HPDE6-E6E7 (cell line): ENCODE measurements at regions not wholly inside any gene's neighbourhood (a gene's known extent, or its start where the extent isn't known, plus 50 kb on each side); places are given as distances from the start of the nearest gene placed in this dataset.

ENCODE experiments used
- DNase-seq: peaks from one replicate; pipeline ENCODE4 v3.0.0; 2011; ENCODE audit warnings: missing footprints; ENCODE audit errors: extremely low spot score

GRCh38 chr15:31815411-31816155 lies 214.7 kb upstream of the CHRNA7 start:
- DNase-seq, result no peak

DNA sequence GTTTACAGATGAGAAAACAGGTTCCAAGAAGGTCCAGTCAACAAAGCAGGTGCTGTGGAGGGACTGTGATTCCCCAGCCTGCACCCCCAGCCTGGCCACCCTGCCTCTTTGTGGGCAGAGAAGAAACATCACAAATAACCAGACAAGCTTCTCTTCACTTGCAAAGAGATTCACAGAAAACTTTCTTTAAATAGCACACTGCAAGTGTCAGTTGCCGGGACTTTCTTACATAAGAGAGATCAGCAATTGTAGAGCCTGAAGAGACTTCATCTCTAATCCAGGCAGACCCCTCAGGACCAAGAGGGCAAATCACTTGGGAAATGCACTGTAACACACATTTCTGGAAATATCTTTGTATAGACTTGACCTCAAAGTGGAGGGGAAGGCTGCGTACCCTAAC lies 207.9 kb upstream of the CHRNA7 start:
- no peak for DNase-seq

DNA sequence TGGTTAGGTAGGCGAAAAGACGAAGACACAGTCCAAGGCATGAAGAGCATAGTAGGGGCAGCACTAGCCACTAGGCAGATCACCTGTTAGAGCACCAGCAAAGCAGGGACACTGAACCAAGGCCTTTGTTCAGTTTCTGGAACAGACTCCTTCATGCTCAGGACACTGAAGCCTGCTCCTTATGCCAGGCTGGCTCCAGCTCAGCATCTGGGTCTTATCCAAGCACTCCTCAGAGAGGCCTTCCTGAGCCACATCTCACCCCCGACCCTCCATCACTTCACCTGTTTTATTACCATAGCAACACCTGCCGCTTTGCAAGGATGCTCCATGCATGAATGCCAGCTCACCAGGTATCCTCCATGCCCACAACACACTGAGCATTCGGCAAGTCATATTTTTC lies 206.3 kb upstream of the CHRNA7 start:
- DNase-seq, result no peak

DNA sequence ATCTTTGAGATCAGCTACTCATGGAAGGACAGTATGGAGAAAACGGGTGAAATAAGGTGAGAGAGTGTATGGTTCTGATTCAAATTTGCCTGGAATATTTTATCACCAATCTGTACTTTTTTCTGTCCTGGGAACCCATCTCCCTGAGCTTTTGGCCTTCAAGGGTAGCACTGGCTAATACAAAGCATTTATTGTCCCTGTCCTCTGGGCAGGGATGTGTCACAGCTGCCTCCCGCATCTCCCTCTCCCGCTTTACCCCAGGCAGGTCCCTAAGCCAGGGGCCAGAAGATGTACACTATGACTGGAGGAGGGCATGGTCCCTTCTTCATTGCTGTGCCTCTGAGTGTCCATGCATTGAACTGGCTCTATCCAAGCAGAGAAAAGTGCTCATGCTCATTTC lies 201.7 kb upstream of the CHRNA7 start:
- no peak for DNase-seq

GRCh38 chr15:31830591-31830990 lies 199.7 kb upstream of the CHRNA7 start:
- no peak for DNase-seq

- no peak for DNase-seq
Measured at GRCh38 chr15:31831596-31831995, 198.7 kb upstream of the CHRNA7 start.

DNA sequence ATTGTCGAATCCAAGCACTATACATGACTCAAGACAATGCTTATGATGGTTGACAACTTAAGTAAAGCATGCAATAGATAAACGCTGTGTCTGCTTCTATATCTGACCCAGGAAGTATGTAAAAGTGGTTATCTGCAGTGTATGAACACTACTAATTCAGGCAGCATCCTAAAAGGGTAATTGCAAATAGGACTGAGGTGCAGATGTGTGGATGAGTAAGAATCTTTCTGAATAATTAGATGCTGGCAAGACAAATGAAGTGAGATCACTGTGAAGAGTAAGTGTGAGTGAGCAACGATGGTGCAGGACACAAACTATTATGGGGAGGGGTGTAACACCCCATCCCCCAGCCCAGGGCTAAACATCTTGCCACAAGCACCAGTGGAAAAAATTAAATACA lies 195.7 kb upstream of the CHRNA7 start:
- DNase-seq, result no peak

- DNase-seq, result no peak
Measured at GRCh38 chr15:31839388-31839787, 190.9 kb upstream of the CHRNA7 start.

- DNase-seq, result no peak
Measured at GRCh38 chr15:31840849-31841476, 189.4 kb upstream of the CHRNA7 start.

- no peak for DNase-seq
Measured at GRCh38 chr15:31842532-31843195, 187.7 kb upstream of the CHRNA7 start.

DNA sequence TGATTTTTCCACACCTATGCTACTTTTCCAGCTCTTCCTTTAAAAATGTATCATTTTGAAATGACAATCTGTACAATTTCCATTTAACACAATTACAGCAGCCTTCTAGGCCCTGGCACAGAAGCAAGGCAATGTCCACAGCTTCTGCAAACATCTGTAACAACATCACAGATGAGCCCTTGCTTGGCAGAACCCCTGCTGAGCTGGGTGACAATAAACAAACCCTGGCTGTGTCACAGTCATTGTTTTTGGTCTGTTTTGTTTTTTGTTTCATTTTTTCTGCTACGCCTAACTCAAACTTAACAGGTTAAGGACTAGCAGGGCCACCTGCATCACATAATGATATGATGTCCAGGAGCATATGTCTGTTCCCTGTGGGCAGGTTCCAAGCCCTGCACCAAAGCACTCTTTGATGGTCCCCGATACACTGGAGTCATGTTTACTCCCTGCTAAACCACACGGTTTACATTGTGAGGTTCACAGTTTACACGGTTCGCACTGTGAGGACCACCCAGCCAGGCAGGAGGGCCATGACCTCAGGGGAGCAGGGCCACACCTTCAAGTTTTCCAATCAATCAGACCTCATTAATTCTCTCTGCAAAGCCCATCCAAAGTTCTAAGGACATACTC lies 186.8 kb upstream of the CHRNA7 start:
- DNase-seq, result no peak

- no peak for DNase-seq
Measured at GRCh38 chr15:31845791-31846190, 184.5 kb upstream of the CHRNA7 start.

DNA sequence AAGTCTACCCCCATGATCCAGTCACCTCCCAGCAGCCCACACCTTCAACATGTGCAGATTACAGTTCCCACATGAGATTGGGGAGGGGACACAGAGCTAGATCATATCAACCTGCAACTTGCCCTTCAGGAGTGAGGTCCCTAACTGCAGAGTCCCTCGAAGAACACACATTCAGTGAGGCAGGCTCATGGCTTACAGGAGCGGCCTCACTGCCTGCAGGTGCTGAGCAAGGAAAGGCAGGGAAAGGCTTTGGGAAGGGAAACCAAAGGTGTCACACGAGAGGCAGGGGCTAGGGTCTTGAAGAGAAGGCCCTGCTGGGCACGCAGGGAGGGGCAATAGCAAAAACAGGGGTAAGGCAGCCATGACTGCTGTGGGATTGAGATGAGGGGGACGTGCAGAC lies 182.4 kb upstream of the CHRNA7 start:
- DNase-seq, result no peak

- no peak for DNase-seq
Measured at GRCh38 chr15:31848621-31849020, 181.7 kb upstream of the CHRNA7 start.

DNA sequence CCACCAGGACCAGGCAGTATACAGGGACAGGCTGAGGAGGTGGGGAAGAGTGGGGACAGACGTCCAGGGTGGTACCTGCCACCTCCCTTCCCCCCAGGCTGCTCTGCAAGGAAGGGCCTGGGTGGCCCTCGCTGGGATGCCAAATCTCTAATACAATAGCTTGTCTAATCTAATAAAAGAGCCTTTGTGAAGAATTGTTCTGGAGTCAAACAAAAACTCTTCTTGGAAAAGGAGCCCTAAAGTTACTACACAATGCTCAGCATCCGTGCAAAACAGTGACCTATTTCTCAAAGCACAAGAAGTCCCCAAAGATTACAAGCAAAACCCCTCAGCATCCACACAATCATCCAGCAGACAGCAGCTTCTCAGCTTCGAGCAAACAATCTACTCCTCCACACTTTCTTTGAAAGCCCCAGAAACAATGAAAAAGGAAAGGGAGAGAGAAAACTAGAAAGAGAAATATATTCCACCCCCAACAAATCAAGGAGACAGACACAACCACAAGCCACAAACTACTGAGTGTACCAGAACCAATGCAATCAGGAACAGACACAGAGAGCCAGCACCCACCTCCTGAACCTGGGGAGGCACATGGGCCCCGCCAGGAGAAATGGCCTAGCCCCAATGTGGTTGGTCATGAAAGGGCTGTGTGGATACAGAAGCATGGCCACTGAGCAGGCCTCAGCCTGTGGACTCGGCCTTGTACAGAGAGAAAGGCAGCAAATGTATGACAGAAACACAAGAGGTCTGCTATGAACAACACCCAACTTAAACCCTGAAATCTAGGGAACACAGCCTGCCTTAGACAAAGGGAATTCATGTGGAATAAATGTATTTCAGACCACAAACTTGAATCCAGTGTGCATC lies 177.1 kb upstream of the CHRNA7 start:
- no peak for DNase-seq

- no peak for DNase-seq
Measured at GRCh38 chr15:31856581-31856980, 173.7 kb upstream of the CHRNA7 start.

DNA sequence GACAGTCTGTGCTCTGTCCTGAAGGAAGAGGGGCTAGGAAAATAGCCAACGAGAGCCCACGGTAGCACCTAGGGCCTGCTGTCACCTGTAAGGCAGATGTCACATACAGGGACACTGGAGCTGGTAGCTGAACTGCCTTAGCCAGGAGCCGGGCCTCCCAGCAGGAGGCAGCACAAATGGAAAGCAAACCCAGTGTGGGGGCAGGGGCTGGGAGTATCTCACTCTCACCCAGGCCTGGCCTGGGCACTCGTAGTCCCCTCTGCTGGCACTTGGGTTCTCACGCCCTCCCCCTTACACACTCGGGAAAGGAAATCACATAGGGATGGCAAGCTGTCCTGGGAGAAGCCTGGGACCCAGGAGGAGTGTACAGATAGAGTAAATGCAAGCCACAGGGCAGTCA lies 173.1 kb upstream of the CHRNA7 start:
- no peak for DNase-seq

DNA sequence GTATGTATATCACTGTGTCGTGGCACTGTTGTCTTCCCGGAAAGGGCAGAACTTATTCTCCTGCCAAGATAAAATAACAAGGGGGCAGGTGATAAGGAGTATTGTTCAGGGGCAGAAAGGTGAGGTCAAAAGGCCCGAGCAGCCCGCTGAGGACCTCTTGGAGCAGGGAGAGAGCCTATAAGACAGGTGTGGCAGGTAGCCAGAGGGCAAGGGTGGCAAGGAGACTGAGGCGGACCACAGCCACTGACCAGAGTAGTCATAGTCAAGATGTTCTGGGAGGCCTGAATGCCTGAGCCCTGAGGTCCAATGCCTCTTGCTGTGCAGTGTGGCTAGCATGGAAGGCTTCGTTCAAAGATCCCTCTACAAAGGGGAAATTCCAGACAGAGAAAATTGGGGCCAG lies 172.3 kb upstream of the CHRNA7 start:
- DNase-seq, result no peak

- DNase-seq, result no peak
Measured at GRCh38 chr15:31866248-31866647, 164.1 kb upstream of the CHRNA7 start.

- peak; percentile 12 for DNase-seq
Measured at GRCh38 chr15:31867536-31868442, 162.5 kb upstream of the CHRNA7 start.
